GM18858 (cell line): ENCODE measurements at regions not wholly inside any gene's neighbourhood (a gene's known extent, or its start where the extent isn't known, plus 50 kb on each side); places are given as distances from the start of the nearest gene placed in this dataset.
A peak's percentile ranks its signal among the peaks of the same experiment; 100 is the strongest.

Experiments used
- ATAC-seq: cut with Tn5 transposase; IDR thresholded peaks from one replicate; pipeline ENCODE4 v1.9.1; 2021; ENCODE audit not compliant: unreplicated experiment

DNA sequence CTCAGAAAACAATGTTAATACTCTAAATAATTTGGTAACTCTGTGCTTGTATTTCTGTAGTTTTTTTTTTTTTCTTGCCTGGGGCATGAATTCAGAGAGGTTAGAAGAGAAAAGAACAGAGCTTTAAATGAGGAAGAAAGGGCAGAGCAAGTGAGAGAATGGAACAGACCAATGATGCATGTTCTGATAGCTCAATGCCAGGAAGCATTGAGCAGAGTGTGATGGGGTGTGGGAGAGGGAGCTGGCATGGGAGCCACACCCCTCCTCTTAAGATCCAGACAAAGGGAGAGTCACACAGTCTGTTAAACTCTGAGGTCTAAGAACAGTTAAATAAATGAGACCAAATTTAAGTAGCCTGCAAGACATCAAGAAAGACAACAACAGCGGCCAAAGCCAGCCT is 538.6 kb downstream of the TUSC7 start:
- ATAC-seq = no peak

DNA sequence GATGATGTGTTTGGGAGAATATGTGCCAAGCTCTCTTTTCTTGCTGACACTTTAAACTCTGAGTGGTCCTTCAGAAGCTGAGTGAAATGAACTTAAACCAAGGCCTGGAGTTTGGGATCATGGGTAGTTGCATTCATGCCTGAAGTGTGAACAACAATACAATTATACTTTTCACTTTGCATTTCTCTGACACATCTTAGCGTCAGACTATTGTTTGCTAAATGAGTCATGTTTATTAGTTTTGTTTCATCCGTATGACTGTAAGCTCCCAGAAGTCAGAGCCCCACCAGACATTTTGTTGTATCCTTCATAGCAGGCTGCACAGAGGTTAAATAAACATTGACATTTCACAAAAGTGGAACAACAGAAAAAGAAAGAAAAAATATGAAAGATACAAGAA is 542.6 kb downstream of the TUSC7 start:
- no peak for ATAC-seq

DNA sequence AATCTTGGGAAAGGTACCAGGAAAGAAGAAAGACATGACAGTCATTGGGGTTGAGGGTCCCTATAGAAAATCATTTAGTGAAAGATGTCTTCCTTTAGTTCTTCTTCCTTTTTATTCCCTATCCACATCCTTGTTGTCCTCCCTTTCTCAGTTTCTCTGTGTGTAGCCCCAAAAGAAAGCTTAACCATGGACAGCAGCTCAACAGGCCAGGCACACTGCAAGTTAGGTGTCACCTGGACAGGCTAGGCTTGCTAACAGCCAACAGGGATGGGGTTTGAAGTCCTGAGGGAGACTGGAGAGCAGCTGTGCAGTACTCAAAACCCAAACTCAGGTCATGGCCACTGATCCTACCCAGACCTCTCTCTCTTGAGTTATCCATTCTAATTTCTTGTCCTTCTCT is 543.1 kb downstream of the TUSC7 start:
- no peak for ATAC-seq

DNA sequence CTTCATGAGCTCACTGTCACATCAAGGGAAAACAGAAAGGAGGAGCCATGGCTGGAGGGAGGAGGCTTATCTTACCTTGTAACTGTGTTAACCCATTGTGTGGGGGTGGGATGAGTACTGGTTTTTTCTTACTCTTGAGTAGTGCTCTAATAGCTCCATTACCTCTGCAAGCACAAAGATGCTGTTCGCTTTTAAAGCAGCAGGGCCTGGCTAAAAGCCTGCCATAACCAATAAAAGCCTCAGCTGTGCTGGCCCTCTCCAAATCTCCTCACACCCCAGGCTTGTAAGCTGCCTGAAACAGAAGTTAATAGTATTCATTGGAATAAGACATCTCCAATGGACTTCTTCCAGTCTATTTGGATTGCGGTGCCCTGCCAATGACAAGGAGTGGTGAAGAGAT is 544.1 kb downstream of the TUSC7 start:
- ATAC-seq = no peak

DNA sequence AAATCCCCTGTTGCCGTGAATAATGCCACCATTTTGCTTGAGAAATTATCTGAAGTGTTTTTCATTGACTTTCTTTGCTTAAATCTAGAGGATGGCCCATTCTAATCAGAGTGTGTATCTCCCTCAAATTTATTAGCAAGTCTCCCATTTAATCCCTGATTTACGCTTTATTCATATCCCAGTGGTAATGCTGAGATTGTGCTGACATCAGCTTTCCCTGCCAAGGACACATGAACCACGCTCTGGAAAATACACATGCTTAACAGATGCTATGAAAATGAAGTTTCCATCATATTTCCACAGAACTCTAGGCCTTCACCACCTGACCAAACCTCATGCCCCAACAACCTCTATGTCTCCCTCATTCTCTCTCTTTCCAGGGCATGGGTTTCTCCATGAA is 545.4 kb downstream of the TUSC7 start:
- no peak for ATAC-seq

DNA sequence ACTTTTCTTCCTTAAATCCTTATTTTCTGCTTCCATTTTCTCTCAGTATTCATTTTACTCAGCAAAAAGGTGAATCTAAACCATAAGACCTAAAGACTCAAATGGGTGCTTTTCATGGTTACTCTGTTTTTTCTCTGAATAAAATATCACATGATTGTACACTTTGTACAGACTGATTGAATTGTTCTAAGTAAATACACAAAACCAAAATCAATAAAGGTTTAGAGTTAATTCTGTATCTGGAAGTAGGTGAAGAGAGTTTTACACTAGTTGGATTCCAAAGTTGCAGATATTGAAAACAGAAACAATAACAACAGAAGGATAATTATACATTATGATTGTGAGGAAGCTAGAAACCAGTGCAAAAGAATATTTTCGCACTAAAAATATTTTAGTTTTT is 546.2 kb downstream of the TUSC7 start:
- no peak for ATAC-seq

DNA sequence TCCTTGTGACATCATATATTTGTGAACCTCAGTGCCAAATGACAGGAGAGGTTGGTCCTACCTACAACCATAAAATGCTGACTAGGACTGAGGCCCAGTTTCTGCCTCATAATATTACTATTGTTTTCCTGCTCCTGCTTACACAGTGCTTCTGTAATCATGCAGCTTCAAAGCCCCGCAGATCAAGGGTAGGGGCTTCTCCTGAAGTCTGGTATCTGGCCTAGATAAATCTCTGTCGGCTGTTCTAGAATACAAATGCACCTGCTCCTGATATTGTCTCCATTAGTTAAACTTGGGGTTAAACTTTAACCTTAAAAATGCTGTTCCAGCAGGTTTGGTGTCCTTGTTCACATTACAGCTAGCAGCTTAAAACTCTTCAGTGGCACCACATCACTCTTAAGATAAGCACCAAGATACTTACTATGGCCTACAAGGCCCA is 552.4 kb downstream of the TUSC7 start:
- no peak for ATAC-seq

DNA sequence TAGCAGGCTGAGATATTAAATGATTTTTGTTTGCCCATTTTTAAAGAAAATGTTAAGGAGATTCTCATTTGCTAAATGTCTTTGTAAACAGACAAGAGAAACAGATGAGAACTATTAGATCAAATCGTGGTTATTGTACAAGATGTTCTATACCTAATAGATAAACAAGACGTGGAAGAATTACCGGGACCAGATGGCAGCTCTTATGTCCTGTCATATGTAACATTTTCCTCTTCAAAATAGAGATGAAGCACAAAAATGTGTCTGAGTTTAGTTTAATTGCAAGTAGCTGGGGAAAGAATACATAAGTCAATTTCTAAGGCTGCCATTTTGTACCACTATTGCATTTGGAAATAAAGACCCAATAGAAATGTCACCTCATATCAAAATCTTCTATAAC is 553.7 kb downstream of the TUSC7 start:
- ATAC-seq = no peak

DNA sequence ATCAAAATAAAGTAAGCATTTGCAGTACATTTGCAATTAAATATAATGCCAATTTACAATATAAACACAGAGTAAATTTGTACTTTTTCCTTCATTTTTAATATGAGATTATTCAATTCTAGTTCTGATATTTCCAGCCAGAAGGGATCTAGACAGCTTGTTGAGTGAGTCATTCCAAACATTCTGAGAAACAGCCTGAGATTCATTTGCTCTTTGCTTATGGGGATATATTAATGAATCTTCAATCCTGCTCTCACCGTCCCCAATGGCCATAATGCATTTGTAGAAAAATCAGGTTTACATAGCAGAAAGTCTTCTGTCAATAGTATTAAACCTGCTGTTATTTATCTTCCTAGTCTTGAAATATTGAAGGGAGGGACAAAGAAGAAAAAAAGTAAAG is 554.2 kb downstream of the TUSC7 start:
- no peak for ATAC-seq

DNA sequence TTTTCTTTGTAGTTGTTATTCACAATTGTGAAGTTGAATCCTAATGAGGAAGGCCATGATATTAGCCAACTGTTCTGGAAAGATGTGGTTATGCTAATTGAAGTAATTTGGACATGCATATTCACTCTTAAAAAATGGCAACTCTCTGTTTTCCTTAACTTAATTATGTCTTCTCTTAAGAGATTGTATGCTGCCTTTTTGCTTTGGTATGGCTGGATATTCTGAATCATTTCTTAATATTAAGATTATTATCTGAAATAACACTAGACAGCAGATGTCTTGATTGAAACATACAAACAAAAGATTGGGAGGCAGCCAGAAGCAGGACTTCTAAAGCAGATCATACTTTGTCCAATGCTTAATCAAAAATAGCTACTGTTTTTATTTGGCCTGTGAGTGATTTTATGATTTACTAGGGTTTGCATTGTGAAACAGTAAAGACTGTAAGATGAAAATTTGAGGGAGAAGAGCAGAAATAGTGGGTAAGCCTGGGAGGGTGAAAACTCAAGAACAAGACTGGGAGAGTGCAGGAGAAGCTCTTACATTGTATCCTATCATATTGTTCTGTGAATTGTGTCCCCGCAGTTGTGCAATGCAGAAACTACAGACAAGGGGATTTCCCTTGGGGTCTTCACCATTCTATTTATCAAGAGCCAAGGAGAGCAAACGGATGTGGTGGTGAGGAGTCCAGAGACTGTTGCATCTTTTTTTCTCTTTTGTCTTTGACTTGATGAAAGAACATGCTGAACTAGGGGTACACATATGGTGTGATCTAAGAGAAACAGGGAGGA is 554.8 kb downstream of the TUSC7 start:
- no peak for ATAC-seq

DNA sequence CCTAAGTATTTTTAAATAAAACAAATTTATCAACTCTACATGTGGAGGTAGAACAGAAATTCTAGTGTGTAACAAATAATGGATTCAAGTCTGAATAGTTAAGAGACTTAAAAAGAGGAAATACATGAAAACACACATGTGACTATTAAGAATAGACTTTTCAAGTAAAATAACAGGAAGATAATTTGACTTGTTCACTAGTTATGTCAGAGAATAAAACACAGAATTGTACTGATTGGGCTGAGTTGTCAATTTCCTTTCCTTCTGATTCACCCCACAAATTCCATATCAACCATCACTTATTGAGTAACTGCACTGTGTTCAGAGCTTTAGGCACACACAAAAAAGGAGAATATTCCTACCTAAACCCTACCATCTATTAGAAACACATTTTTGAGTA is 557.2 kb downstream of the TUSC7 start:
- no peak for ATAC-seq

DNA sequence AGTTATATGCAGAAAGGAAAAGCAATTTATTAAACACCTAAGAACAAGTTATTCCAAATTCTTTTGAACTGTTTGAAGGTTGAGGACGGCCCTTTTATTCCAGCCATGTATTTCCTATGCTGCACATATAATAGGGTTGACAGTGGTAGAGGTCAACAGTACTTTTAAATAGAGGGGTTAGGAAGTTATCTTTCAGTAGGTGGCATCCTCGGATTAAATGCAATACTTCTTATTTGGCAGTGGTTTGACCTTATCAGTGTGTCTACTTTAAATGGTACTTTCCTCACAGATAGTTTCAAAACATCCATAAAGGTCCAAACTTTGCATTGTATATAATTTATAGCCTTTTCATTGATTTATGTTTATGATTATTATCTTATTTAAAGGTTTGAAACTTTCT is 558.7 kb downstream of the TUSC7 start:
- ATAC-seq = no peak

DNA sequence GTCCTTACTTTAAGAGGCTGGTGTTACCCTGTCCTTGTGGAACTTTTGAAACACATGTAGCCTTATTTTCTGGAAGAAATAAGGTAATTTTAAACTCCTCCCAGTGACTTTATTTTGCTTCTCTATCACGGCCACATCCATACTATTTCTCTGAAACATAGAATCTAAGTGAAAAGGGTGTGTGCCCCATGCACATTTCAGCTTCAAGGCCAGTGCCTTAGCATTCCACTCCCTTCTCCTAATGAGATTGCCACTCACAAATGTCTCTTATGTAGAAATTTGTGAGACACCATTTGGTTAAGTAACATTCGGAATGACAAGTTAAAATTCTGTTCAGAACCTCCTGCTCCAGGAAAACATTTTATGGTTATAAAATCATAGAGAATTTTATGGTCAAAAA is 562.7 kb downstream of the TUSC7 start:
- no peak for ATAC-seq

DNA sequence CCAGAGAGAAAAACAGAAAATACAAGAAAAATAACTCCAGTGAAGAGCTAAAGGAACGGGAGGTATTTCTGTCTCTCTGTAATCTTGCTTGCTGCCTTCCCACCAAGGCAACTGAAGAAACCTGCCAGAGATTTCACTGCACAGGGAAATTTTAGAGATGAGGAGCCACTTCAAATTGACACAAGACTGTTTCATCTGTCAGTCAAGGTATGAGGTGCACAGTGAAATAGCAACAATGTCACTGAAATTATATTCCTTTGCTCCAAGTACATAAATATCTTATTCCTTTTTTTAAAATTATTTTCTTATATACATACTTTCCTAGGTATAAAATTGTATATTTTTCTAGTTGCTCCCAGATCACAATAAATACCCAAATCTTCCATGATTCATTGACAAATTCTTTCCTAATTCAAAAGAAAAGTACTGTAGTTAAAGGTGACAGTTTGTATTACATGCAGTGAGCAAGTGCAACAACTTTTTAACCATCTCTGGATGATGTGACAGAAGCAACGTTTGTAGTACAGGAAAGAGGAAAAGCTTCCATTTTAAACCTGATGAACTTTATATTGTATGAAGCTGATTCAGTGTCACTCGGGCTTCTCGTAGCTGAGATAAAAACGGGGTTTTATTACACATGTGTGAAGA is 563.4 kb downstream of the TUSC7 start:
- no peak for ATAC-seq

DNA sequence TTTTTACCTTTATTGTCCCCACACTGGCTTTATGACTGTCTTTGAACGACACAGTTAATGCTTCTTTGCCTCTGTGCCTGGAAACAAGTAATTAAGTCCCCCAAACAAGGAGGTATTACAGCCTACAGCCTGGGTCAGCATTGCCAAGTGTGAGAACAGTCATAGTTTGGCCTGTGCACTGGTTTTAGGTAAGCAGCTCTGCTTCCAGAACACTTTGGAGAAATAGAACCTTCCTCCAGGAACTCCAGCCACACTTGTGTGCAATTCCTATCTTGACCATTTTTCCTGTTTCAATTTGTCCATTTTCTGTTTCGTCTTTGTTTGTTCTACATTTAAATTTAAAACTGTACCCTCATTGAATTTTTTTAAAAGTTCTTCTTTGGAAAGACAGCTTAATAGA is 568.2 kb downstream of the TUSC7 start:
- no peak for ATAC-seq

DNA sequence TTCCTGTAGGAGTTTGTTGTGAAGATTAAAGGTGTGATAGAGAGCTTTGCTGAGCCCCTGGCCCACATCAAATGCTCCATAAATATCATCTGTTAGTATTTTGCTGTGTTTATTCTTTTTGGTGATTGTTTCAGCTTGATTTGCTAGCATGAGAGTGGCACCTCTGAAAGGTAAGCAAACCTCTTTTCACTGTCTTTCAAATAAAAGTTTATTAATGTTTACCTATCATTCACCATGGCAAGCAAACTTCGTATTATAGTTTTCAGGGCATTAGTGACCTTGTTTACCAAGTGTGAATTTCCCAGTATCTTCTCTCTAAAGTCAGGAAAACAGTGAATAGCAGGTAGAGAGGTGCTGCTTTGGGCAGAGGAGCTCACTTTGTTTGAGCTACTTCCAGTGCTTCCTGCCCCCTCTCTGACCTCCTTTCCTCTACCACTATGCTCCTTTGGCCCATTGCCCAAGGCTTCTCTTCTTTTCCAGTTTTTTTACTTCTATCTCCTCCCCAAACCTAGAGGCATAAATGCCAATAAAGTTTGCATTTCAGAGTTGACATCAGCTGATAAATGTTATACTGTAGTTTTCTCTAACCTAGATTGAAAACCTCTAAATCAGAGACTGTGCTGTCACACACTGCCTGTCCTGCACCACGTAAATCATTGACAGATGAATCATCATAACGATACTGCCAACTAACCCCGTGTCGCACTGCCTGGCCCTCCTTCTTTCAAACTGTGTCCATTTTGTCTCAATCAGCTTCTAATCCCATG is 569.0 kb downstream of the TUSC7 start:
- peak; percentile 95 for ATAC-seq

DNA sequence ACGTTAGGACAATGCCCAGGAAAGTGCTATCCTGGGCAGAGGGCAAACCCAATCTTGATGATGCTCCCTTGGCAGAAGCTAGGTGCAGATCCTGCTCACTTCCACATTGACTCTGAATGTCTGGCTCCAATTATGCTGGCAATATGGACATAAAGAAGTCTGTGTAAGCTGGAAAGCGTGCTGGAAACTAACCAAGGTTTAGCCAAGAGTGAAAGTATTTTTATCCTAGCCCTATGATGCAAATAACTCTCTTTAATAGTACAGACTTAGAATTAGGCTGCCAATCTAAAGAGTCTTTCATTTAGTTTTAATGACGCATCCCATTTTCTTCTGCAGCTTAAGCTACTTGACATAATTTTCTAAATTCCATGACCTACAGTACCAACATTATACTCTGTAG is 571.8 kb downstream of the TUSC7 start:
- no peak for ATAC-seq

DNA sequence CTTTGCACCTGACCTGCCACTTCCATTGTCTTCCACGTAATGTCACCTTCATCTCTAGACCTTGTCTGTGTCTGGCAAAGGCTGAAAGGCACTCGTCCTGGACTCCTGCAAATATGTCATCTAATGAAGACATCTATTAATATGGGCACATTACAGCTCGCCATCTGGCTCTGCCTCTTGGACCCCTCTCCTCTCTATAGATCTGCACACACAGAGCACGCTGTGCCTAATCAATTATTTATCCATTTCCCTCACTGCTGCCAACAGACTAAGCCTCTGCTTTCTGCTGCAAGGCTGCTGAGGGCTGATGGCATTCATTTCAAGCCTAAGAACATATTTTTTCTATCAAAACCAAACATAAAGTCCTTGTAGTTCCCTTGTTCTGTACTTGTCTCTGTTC is 573.0 kb downstream of the TUSC7 start:
- no peak for ATAC-seq

DNA sequence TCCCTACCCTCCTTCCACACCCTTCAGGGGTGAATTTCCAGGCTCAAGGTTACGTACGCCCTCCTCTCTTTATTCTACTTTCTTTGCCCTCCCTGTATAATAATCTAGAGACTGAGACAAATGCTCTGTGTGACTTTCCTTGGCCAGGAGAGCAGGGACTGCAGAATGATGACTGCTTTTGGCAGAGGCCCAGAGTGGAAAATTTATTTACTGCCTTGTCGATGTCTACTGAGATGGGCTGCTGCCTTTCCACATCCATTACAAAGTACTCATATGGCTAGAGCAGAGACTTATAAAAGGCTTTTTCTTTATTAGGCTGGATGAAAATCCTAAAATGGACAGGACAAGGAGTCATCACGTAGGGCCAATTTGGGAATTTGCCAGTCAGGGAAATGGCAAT is 576.2 kb downstream of the TUSC7 start:
- ATAC-seq = no peak

DNA sequence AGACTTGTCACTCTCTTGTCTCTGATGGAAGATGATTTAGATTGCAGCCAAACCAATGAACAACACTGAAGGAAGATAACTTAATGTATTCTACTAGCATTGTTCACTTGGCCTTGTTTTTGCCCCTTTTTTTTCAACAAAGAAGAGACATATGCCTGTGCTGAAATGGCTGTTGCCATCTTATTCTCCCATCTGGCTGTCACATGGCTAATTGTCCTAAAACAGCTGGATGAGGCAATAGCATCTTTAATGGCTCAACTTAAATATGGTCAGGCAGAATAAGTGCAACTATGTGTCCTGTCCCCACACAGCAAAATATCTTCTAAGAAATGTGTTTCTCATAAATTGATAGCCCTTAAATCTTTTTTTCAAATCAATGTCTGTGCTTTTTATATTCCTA is 576.9 kb downstream of the TUSC7 start:
- ATAC-seq = no peak

DNA sequence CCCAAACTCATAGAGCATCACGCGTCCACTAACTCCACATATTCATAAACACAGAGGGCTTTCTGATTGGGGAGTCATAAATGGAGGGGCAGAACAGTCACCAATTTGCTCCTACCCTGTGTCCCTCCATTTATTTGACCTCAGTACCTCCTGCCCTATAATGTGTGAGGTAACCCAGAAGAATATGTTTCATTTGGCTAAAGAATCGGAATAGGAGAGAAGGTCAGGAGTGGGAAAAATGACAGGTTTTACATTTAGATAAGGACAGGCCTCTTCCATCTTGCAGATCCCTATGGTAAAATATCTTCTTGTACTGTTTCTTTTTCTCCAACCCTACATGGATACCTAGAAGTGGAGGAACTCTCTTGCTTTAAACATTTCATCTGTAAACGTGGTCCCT is 578.0 kb downstream of the TUSC7 start:
- no peak for ATAC-seq

DNA sequence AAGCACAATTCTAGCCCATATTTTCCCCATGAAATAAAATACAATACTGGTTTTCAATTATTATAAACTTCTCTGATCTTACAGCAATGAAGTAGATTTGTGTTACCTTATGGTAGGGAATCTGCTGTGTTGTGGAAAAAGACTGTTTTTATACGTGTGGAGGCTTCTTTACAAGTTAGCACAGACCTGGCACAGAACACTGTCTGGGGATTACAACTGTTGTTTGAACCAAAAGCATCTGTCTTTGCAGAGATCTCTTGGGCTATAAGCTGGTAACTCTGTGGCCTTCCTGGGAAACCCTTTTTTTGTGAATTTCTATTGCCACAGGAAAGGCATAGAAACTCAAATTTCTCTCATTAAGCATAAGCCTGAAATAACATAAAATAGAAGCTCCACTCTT is 581.9 kb downstream of the TUSC7 start:
- ATAC-seq = no peak
